Esophagus squamous epithelium (tissue), 5 donors: ENCODE measurements at regions not wholly inside any gene's neighbourhood (a gene's known extent, or its start where the extent isn't known, plus 50 kb on each side); places are given as distances from the start of the nearest gene placed in this dataset.

Experiments
- DNase-seq: peaks from one replicate; lab custom pipeline; 2025; lab: John Stamatoyannopoulos, UW
- H3K27ac ChIP-seq, 4 donors: fragments of 200-600 bp; sonication (generic); one replicate each; pipeline ENCODE4 v1.5.1; 2016 to 2019; ENCODE audit warnings: mild to moderate bottlenecking in 1 of 4
- H3K27me3 ChIP-seq, 4 donors: fragments of 200-600 bp; sonication (generic); 1 replicate in 3 of 4; 2 replicates in 1 of 4; pipeline versions ENCODE4 v1.5.1 to v1.6.0; 2017 to 2021; ENCODE audit warnings: antibody characterized with exemption in 1 of 4
- H3K36me3 ChIP-seq, 3 donors: fragments of 200-600 bp; sonication (generic); one replicate each; pipeline ENCODE4 v1.5.1; 2016 to 2019
- H3K4me1 ChIP-seq, 3 donors: fragments of 200-600 bp; sonication (generic); one replicate each; pipeline ENCODE4 v1.5.1; 2017 to 2019
- H3K4me3 ChIP-seq, 4 donors: fragments of 200-600 bp; sonication (generic); 1 replicate in 3 of 4; 2 replicates in 1 of 4; pipeline ENCODE4 v1.5.1; 2016 to 2019; ENCODE audit warnings: mild to moderate bottlenecking in 2 of 4, moderate library complexity in 1 of 4
- H3K9me3 ChIP-seq, 3 donors: fragments of 200-600 bp; sonication (generic); one replicate each; pipeline ENCODE4 v1.5.1; 2016 to 2019
- POLR2A ChIP-seq, 4 donors: fragments of 450-650 bp; IDR thresholded peaks; one replicate each; pipeline ENCODE4 v1.6.1; 2017; ENCODE audit warnings: antibody characterized with exemption in 4 of 4, mild to moderate bottlenecking in 4 of 4, moderate library complexity in 3 of 4
- WGBS, 2 donors: methylation state at CpG; one replicate each; pipeline ENCODE4 v1.1.5; 2018; 5-methylcytosine and 5-hydroxymethylcytosine counted together
- intact Hi-C: fragments of 100-400 bp; cut with DNase I; formaldehyde crosslinking; loops from one replicate; pipeline ENCODE4 v1.15.0; 2022
- TF ChIP-seq, protein P1 (sequence below), 6 experiments: fragments of 450-650 bp in 4 of 6; fragments of 200-600 bp in 2 of 6; sonication (generic) in 2 of 6; IDR thresholded peaks; one replicate each; pipeline ENCODE4 v1.5.1; 2016 to 2019; ENCODE audit warnings: antibody characterized with exemption in 6 of 6, mild to moderate bottlenecking in 4 of 6, moderate library complexity in 4 of 6
- donor health status: DM: yes; HTN: yes; CAD: no.

DNA sequence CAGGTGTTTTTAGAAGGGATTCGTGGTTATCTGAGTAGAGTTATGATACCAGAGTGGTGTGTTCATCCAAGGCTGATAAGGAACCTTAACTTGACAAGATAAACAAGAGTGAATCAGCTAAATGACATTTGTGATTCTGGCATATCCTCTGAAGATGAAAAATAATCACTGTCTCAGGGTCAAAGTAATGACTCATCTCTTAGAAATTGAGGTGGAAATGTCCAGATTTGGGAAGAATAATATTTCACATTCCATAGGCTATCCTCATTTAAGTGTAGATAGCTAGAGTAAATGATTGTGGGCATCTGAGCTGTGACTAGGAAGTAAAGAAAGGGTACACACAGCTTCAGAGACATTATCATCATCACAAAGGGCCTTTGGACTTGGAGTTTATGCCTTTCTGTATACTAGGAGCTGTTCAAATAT is 255.7 kb downstream of the GJA1 start:
- intact Hi-C loops = no loop called here
- TF ChIP-seq POLR2A (IDR thresholded peaks at IDR 0.05) = no peak
- TF ChIP-seq, protein P1, sequence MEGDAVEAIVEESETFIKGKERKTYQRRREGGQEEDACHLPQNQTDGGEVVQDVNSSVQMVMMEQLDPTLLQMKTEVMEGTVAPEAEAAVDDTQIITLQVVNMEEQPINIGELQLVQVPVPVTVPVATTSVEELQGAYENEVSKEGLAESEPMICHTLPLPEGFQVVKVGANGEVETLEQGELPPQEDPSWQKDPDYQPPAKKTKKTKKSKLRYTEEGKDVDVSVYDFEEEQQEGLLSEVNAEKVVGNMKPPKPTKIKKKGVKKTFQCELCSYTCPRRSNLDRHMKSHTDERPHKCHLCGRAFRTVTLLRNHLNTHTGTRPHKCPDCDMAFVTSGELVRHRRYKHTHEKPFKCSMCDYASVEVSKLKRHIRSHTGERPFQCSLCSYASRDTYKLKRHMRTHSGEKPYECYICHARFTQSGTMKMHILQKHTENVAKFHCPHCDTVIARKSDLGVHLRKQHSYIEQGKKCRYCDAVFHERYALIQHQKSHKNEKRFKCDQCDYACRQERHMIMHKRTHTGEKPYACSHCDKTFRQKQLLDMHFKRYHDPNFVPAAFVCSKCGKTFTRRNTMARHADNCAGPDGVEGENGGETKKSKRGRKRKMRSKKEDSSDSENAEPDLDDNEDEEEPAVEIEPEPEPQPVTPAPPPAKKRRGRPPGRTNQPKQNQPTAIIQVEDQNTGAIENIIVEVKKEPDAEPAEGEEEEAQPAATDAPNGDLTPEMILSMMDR (IDR thresholded peaks at IDR 0.05) = no peak
- H3K4me1 ChIP-seq = no peaks in the 10 kb centered on the region
- DNase-seq = no peak
- no peaks in the 10 kb centered on the region for H3K36me3 ChIP-seq
- H3K4me3 ChIP-seq = no peak overlapping the region
- no peaks in the 10 kb centered on the region for H3K9me3 ChIP-seq
- WGBS, 2 donors = 48 to 53% methylated on average over 1 of the region's 1 CpG
- no peaks in the 10 kb centered on the region for H3K27me3 ChIP-seq
- H3K27ac ChIP-seq = no peak overlapping the region

DNA sequence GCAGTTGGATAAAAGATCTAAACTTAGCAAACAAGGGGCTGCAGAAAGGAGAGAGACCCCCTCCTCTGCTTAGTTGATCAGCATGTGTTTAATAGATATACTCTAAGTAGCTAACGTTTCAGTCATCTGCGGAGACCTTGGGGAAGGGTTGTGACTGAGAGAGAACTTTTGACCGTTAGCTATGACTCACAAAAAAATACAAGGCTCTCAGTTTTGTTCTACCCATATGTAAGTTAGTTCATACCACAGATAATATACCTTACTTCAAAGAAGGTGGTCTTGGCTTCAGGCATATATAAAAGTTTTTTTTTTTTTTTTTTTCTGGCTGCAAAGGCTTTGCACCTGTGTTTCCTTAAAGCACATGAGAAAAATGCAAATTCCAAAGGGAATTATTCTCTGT is 258.9 kb downstream of the GJA1 start:
- no peak for TF ChIP-seq POLR2A (IDR thresholded peaks at IDR 0.05)
- TF ChIP-seq, protein P1 (IDR thresholded peaks at IDR 0.05) = no peak
- H3K36me3 ChIP-seq = no peaks in the 10 kb centered on the region
- DNase-seq = no peak
- H3K4me3 ChIP-seq = no peak overlapping the region
- intact Hi-C loops = no loop called here
- no peaks in the 10 kb centered on the region for H3K9me3 ChIP-seq
- peaks cover 0 to 2% (median 0%) of the 10 kb centered on the region in 3 donors for H3K4me1 ChIP-seq
- 82 to 88% methylated on average over 3 of the region's 3 CpGs for WGBS, 2 donors
- H3K27ac ChIP-seq = no peak overlapping the region
- H3K27me3 ChIP-seq = no peaks in the 10 kb centered on the region

DNA sequence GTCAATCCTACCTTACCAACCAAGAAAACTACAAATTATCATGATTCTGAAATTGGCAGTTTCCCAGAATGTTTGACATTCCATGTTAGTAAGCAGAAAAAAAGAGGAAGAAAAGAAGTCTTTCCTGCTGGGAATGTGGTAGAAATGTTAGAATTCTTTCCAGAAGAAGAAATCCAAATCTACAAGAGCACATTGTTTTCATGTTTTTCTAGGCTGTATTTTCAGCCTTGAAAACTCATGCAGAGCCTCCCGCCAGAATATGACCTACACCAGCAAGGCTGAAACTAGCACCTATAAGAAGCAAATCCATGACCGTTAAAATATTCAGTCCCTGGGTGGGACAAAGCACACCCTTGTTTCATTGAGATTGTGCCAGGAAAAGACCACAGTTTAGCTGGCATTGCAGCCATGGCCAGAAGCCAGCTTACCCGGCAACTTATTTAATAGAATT is 259.4 kb downstream of the GJA1 start:
- Histone ChIP-seq H3K36me3 (no peaks in the 10 kb centered on the region), H3K9me3 (no peaks in the 10 kb centered on the region), H3K4me3 (no peak overlapping the region), H3K4me1 (peaks cover 0 to 6% (median 0%) of the 10 kb centered on the region in 3 donors), H3K27me3 (no peaks in the 10 kb centered on the region), H3K27ac (no peak overlapping the region)
- WGBS, 2 donors = 56 to 61% methylated on average over 3 of the region's 3 CpGs
- intact Hi-C loops = no loop called here
- no peak for DNase-seq
- TF ChIP-seq, protein P1 (IDR thresholded peaks at IDR 0.05) = no peak

- TF ChIP-seq POLR2A (IDR thresholded peaks at IDR 0.05) = no peak
- TF ChIP-seq, protein P1 (IDR thresholded peaks at IDR 0.05) = no peak
- H3K4me3 ChIP-seq = no peak overlapping the region
- no peak for DNase-seq
- H3K27ac ChIP-seq = no peak overlapping the region
- peaks cover 0 to 11% (median 2%) of the 10 kb centered on the region in 3 donors for H3K4me1 ChIP-seq
- intact Hi-C loops = no loop called here
- no peaks in the 10 kb centered on the region for H3K36me3 ChIP-seq
- WGBS, 2 donors = 68 to 77% methylated on average over 3 of the region's 3 CpGs
- no peaks in the 10 kb centered on the region for H3K9me3 ChIP-seq
- H3K27me3 ChIP-seq = no peaks in the 10 kb centered on the region
These were observed 259.9 kb downstream of the GJA1 start for GRCh38 chr6:121695329-121695728.

GRCh38 chr6:121697921-121698320 is 262.5 kb downstream of the GJA1 start:
- 31 to 37% methylated on average over 6 of the region's 6 CpGs for WGBS, 2 donors
- Histone ChIP-seq H3K36me3 (no peaks in the 10 kb centered on the region), H3K4me3 (no peak overlapping the region), H3K9me3 (no peaks in the 10 kb centered on the region), H3K27ac (no peak overlapping the region), H3K4me1 (peaks cover 0 to 17% (median 5%) of the 10 kb centered on the region in 3 donors), H3K27me3 (no peaks in the 10 kb centered on the region)
- intact Hi-C loops = no loop called here
- TF ChIP-seq, protein P1 (IDR thresholded peaks at IDR 0.05) = no peak
- no peak for TF ChIP-seq POLR2A (IDR thresholded peaks at IDR 0.05)
- DNase-seq = no peak
